MM.1S (cell line): ENCODE measurements at regions not wholly inside any gene's neighbourhood (a gene's known extent, or its start where the extent isn't known, plus 50 kb on each side); places are given as distances from the start of the nearest gene placed in this dataset.

Experiments used
- DNase-seq: peaks from one replicate; pipeline ENCODE4 v3.0.0-alpha.2; 2015
- H2AFZ ChIP-seq: fragments of 300-600 bp; sonication (generic); 2 replicates; pipeline ENCODE4 v1.6.0; 2016; ENCODE audit warnings: antibody characterized with exemption, low read length
- H3F3A ChIP-seq: fragments of 300-600 bp; sonication (generic); 2 replicates; pipeline ENCODE4 v1.6.1; 2016; ENCODE audit warnings: mild to moderate bottlenecking, antibody characterized with exemption, low read length, moderate library complexity, mixed read lengths; ENCODE audit not compliant: insufficient read depth
- H3K27ac ChIP-seq: fragments of 300-600 bp; sonication (generic); 2 replicates; pipeline ENCODE4 v1.5.1; 2016; ENCODE audit warnings: mild to moderate bottlenecking, low read length
- H3K27me3 ChIP-seq: fragments of 300-600 bp; sonication (generic); replicated peaks from 2 replicates; pipeline ENCODE4 v1.6.0; 2016; ENCODE audit warnings: low read length; ENCODE audit not compliant: insufficient read depth
- H3K36me3 ChIP-seq: fragments of 300-600 bp; sonication (generic); replicated peaks from 2 replicates; pipeline ENCODE4 v1.6.1; 2016; ENCODE audit warnings: mild to moderate bottlenecking, low read length, mixed read lengths; ENCODE audit not compliant: insufficient read depth
- H3K4me1 ChIP-seq: fragments of 300-600 bp; sonication (generic); 2 replicates; pipeline ENCODE4 v1.6.1; 2016; ENCODE audit warnings: low read length, mixed read lengths
- H3K4me2 ChIP-seq: fragments of 300-600 bp; sonication (generic); 2 replicates; pipeline ENCODE4 v1.6.0; 2016; ENCODE audit warnings: low read depth, low read length
- H3K4me3 ChIP-seq: fragments of 300-600 bp; sonication (generic); 2 replicates; pipeline ENCODE4 v1.5.1; 2016; ENCODE audit warnings: low read length, mixed read lengths
- H3K79me2 ChIP-seq: fragments of 300-600 bp; sonication (generic); 2 replicates; pipeline ENCODE4 v1.6.1; 2016; ENCODE audit warnings: mixed run types, low read length, mixed read lengths
- H3K9ac ChIP-seq: fragments of 300-600 bp; sonication (generic); 2 replicates; pipeline ENCODE4 v1.6.1; 2016; ENCODE audit warnings: low read length, mixed read lengths
- H3K9me2 ChIP-seq: fragments of 300-600 bp; sonication (generic); replicated peaks from 2 replicates; pipeline ENCODE4 v1.6.1; 2016; ENCODE audit warnings: mild to moderate bottlenecking, low read length, mixed read lengths; ENCODE audit not compliant: insufficient read depth
- H3K9me3 ChIP-seq: fragments of 300-600 bp; sonication (generic); replicated peaks from 2 replicates; pipeline ENCODE4 v1.6.1; 2016; ENCODE audit warnings: mild to moderate bottlenecking, low read length, mixed read lengths; ENCODE audit not compliant: insufficient read depth
- H4K20me1 ChIP-seq: fragments of 300-600 bp; sonication (generic); 2 replicates; pipeline ENCODE4 v1.6.1; 2016; ENCODE audit warnings: mild to moderate bottlenecking, low read length, moderate library complexity, mixed read lengths; ENCODE audit not compliant: insufficient read depth
- CTCF ChIP-seq: fragments of 300-600 bp; sonication (generic); IDR thresholded peaks from 2 replicates; pipeline ENCODE4 v1.5.1; 2016; ENCODE audit warnings: antibody characterized with exemption, low read length, mixed read lengths
- EZH2 ChIP-seq: fragments of 300-600 bp; sonication (generic); optimal IDR thresholded peaks from 2 replicates; pipeline ENCODE3; 2017; ENCODE audit warnings: low read depth, mild to moderate bottlenecking, antibody characterized with exemption, low read length, mixed read lengths
- EZH2phosphoT487 ChIP-seq: fragments of 300-600 bp; sonication (generic); IDR thresholded peaks from 2 replicates; pipeline ENCODE4 v1.6.1; 2018; ENCODE audit warnings: antibody characterized with exemption, low read length

- no peak for DNase-seq
- Histone ChIP-seq H3K4me3 (no peak overlapping the region), H3K79me2 (no peaks in the 10 kb centered on the region), H3K4me1 (no peaks in the 10 kb centered on the region), H3K27me3 (no peaks in the 10 kb centered on the region), H3F3A (no peaks in the 10 kb centered on the region), H3K9me3 (no peaks in the 10 kb centered on the region), H3K9ac (no peak overlapping the region), H2AFZ (no peak overlapping the region), H3K9me2 (no peaks in the 10 kb centered on the region), H3K36me3 (no peaks in the 10 kb centered on the region), H3K27ac (no peak overlapping the region), H3K4me2 (no peak overlapping the region), H4K20me1 (no peaks in the 10 kb centered on the region)
- no peak for TF ChIP-seq EZH2
- TF ChIP-seq EZH2phosphoT487, result no peak
- TF ChIP-seq CTCF, result no peak
Observed at GRCh38 chr6:104306211-104306610, 553.5 kb downstream of the HACE1 start.

GRCh38 chr6:104305206-104305605 is 554.5 kb downstream of the HACE1 start:
- TF ChIP-seq EZH2phosphoT487 (no peak), EZH2 (no peak), CTCF (no peak)
- H3K27ac ChIP-seq, result no peak overlapping the region
- no peaks in the 10 kb centered on the region for H3K9me3 ChIP-seq
- no peaks in the 10 kb centered on the region for H3K36me3 ChIP-seq
- no peaks in the 10 kb centered on the region for H4K20me1 ChIP-seq
- no peak overlapping the region for H3K4me3 ChIP-seq
- no peak overlapping the region for H3K4me2 ChIP-seq
- no peaks in the 10 kb centered on the region for H3F3A ChIP-seq
- no peak for DNase-seq
- no peaks in the 10 kb centered on the region for H3K4me1 ChIP-seq
- H3K79me2 ChIP-seq, result no peaks in the 10 kb centered on the region
- H2AFZ ChIP-seq, result no peak overlapping the region
- no peak overlapping the region for H3K9ac ChIP-seq
- no peaks in the 10 kb centered on the region for H3K9me2 ChIP-seq
- no peaks in the 10 kb centered on the region for H3K27me3 ChIP-seq

GRCh38 chr6:104301951-104302350 is 557.8 kb downstream of the HACE1 start:
- H3K4me2 ChIP-seq, result no peak overlapping the region
- no peak for DNase-seq
- H3K4me3 ChIP-seq, result no peak overlapping the region

More at GRCh38 chr6:104301951-104302350, 557.8 kb downstream of the HACE1 start:
- no peaks in the 10 kb centered on the region for H3K36me3 ChIP-seq
- H3K27me3 ChIP-seq, result no peaks in the 10 kb centered on the region
- no peaks in the 10 kb centered on the region for H4K20me1 ChIP-seq
- no peaks in the 10 kb centered on the region for H3K79me2 ChIP-seq
- no peaks in the 10 kb centered on the region for H3K9me3 ChIP-seq
- no peak overlapping the region for H3K27ac ChIP-seq
- H3F3A ChIP-seq, result no peaks in the 10 kb centered on the region
- H3K9ac ChIP-seq, result no peak overlapping the region
- H3K9me2 ChIP-seq, result no peaks in the 10 kb centered on the region
- no peak overlapping the region for H2AFZ ChIP-seq
- no peak for TF ChIP-seq EZH2phosphoT487
- TF ChIP-seq EZH2, result no peak
- no peak for TF ChIP-seq CTCF
- no peaks in the 10 kb centered on the region for H3K4me1 ChIP-seq
